ENCODE measurements at regions not wholly inside any gene's neighbourhood (a gene's known extent, or its start where the extent isn't known, plus 50 kb on each side); places are given as distances from the start of the nearest gene placed in this dataset.
"Not testable (repeated sequence)": the region's sequence is repeated elsewhere in the genome, so short reads cannot be mapped to it uniquely, and the experiment has no call there.

GRCh38 chr16:51289336-51289735 is 138.3 kb upstream of the SALL1 start:
- Histone ChIP-seq H3K4me3 (no peak overlapping the region), H3K27ac (no peak overlapping the region)

DNA sequence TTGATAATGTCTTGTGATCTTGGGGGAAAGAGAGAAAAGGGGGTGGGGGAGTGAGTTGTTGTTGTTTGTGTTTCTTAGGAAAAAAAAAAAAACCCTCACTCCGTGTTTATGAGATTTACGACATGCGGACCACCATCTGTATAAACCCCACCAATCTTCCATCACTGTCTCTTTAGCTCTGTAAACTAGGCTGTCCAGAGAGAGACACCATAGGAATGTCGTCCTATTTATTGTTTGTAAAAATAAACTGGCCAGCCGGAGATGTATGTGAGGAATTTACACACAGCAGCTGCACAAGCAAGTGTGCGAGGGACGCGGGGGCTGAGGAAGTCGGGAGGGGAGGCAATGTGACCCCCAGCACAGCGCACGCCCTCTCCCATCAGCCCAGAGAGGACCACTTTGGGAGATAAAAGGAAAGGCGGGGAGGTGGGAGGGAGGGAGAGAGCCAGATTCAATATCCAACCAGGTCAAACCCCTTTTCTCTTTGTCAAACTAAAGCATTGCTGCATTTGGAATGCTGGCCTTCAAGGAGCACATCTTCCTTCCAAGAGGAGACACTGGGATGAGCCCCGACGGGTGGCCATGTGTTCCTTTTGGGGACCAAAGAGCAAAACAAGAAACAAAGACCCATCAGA is 136.2 kb upstream of the SALL1 start:
- no peak overlapping the region for H3K4me3 ChIP-seq
- H3K27ac ChIP-seq, result no peak overlapping the region

- H3K27ac ChIP-seq, result no peak overlapping the region
- no peak overlapping the region for H3K4me3 ChIP-seq
Measured at GRCh38 chr16:51286272-51286671, 135.2 kb upstream of the SALL1 start.

DNA sequence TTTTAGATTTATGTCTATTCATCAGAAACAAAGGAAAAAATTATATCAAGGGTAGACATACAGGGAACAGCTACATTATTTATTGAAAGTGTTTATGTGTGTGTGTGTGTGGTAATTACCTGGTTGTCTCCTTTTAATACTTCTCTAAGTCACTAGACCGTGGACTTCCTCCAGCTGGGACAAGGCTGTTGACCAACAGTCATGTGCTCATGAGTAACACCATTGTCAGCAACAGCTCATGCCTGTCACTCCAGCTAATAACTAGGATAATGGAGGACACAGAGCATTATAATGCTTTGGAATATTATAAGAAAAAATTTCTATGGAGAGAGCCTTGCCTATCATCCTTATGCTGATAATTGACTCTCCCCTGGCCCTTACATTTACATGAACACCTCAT is 125.3 kb upstream of the SALL1 start:
- no peak overlapping the region for H3K4me3 ChIP-seq
- H3K27ac ChIP-seq, result no peak overlapping the region

DNA sequence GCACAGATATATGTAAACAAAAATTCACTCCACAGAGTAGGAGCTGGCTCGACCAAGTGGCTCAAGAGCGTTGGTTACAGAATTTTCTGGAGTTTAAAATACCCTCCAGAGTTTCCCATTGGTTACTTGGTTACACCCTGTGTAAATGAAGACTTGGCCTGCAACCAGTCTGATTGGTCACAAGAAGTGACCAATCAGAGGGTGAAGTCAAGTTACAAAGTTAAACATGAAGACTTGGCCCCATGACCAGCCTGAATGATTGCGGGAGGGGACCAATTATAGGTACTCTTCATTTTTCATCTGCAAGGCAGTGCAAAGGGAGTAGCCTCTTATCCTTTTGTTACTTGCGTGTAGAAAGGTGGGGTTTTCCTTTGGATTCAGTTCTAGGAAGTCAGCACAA is 121.3 kb upstream of the SALL1 start:
- H3K27ac ChIP-seq, result no peak overlapping the region
- no peak overlapping the region for H3K4me3 ChIP-seq

DNA sequence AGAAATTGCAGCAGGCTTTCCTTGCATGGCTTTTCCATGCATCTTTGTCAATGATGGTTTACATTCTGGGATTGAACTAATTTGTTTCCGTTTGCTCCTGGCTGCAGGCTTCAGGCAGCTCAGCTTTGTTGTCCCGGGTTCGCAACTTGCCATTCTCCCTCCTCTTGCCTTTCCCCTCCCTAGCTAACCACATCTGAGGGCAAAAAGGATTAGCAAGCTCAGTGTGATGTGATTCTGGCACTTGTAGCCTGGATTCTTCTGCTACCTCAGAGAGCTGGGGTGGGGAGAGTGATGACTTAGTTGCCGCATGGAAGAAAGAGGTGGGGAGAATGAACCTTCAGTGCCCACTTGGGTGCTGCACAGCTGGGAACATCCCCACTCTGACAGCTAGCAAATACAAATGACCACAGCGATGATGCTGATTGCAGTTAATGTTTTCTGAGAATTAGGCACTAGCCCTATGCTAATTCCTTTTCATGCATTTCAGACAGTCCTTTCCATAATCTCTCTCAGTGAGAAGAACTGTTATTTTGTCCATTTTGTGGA is 120.2 kb upstream of the SALL1 start:
- no peak overlapping the region for H3K27ac ChIP-seq
- no peak overlapping the region for H3K4me3 ChIP-seq

DNA sequence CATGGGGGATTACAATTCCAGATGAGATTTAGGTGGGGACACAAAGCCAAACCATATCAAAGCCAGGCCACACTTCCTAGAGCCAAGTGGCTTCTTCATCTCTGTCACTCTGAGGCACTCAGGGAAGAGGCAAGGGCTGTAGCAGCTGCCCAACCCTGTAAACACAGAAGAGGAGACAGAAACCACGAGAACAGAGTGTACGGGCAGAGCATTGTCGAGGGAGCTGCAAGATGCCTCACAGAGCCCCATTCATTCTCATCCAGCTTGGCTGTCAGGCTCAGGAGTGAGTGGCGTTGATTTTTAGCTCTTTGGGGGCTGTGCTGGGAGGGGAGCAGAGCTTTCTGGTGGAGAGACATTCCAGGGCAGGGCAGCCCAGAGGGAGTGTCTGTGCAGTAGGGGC is 117.2 kb upstream of the SALL1 start:
- no peak overlapping the region for H3K4me3 ChIP-seq

DNA sequence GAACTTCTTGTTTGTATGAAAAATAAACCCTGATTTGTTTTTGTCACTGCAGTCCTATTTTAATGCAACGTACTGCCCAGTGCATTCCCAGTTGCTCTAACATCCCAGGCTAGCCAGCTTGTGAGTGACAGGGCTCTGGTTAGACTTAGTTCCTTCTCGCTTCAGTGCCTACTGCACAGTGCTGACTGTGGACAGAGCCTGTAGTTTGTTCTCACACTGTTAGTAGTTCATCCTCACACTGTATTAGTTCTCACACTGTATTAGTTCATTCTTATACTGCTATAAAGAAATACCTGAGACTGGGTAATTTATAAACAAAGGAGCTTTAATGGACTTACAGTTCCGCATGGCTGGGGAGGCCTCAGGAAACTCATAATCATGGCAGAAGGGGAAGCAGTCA is 116.6 kb upstream of the SALL1 start:
- no peak overlapping the region for H3K4me3 ChIP-seq
- no peak overlapping the region for H3K27ac ChIP-seq

More for the DNA sequence above, 117.2 kb upstream of the SALL1 start:
- H3K27ac ChIP-seq, result no peak overlapping the region

DNA sequence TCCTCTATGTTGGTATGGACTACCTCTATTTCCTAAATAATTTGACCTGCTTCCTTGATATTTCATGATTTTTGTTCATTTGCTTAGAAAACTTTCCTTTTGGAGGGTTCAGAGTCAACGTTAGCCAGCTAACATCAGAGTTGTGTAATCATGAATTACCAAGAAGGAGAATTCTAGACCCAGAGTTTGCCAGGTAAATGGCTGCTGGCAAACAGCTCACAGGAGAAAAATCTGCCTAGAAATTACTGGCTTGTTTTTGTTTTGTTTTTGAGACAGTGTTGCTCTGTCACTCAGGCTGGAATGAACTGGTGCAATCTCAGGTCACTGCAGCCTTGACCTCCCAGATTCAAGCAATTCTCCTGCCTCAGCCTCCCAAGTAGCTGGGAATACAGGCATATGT is 111.4 kb upstream of the SALL1 start:
- Histone ChIP-seq H3K27ac (no peak overlapping the region), H3K4me3 (no peak overlapping the region)

GRCh38 chr16:51261919-51262318 is 110.8 kb upstream of the SALL1 start:
- no peak overlapping the region for H3K4me3 ChIP-seq
- H3K27ac ChIP-seq, result no peak overlapping the region

DNA sequence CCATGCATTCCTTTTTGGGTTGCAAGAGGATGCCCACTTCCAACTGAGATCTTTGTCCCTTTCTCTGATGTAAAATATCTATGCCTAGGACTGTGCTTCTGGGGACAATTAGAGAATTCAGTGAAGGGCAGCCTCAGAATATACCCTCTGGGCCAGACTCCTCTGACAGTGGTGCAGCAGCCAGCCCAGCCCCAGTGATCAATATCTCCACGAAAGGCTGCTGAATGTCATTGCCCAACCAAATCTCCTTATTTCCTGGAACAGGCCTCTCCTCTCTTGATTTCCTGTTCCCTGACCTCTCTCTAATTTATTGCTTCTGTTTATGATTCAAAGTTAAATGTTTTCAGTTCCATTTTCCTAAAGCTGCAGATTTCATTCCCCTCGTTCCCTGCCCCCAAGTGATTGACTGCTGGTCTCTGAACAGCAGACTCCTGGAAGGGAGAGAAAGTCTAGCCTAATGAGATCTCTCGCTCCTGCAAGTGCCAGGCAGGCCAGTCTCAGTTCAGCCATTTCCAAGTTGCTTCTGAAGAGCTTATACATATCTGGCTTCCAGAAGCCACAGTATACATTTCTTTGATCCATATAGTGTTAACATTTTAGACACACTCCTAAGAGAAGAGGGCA is 104.4 kb upstream of the SALL1 start:
- H3K27ac ChIP-seq, result no peak overlapping the region
- no peak overlapping the region for H3K4me3 ChIP-seq

DNA sequence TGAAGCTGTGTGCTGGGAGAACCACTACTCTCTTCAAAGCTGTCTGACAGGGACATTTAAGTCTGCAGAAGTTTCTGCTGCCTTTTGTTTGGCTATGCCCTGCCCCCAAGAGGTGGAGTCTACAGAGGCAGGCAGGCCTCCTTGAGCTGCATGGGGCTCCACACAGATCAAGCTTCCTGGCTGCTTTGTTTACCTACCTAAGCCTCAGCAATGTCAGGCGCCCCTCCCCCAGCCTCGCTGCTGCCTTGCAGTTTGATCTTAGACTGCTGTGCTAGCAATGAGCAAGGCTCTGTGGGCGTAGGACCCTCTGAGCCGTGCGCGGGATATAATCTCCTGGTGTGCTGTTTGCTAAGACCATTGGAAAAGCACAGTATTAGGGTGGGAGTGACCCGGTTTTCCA is 103.3 kb upstream of the SALL1 start:
- not testable (repeated sequence) for H3K27ac ChIP-seq, H3K4me3 ChIP-seq

DNA sequence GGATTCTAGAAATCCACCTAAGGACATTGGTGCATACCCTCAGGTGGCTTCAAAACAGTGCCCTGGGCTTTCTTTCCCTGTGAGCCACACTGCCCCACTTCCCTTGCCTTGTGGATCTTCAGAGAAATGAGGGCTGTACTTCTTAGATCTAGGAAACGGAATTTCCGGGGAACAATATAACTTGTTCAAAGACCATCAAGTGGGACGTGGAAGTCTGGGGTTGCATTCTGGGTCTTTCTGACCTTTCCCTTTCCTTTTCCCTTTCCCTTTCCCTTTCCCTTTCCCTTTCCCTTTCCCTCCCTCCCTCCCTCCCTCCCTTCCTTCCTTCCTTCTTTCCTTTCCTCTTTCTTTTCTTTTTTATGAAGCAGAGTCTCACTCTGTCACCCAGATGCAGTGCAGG is 97.1 kb upstream of the SALL1 start:
- Histone ChIP-seq H3K27ac (no peak overlapping the region), H3K4me3 (no peak overlapping the region)

- no peak overlapping the region for H3K27ac ChIP-seq
- H3K4me3 ChIP-seq, result no peak overlapping the region
Measured at GRCh38 chr16:51245658-51245995, 94.6 kb upstream of the SALL1 start.

- no peak overlapping the region for H3K27ac ChIP-seq
- no peak overlapping the region for H3K4me3 ChIP-seq
Measured at GRCh38 chr16:51244887-51245657, 94.0 kb upstream of the SALL1 start.

GRCh38 chr16:51243936-51244436 is 92.9 kb upstream of the SALL1 start:
- H3K27ac ChIP-seq, result no peak overlapping the region

GRCh38 chr16:51242296-51242994 is 91.4 kb upstream of the SALL1 start:
- no peak overlapping the region for H3K27ac ChIP-seq
- H3K4me3 ChIP-seq, result no peak overlapping the region

More at GRCh38 chr16:51243936-51244436, 92.9 kb upstream of the SALL1 start:
- H3K4me3 ChIP-seq, result no peak overlapping the region

GRCh38 chr16:51239196-51239595 is 88.1 kb upstream of the SALL1 start:
- H3K4me3 ChIP-seq, result no peak overlapping the region
- no peak overlapping the region for H3K27ac ChIP-seq

DNA sequence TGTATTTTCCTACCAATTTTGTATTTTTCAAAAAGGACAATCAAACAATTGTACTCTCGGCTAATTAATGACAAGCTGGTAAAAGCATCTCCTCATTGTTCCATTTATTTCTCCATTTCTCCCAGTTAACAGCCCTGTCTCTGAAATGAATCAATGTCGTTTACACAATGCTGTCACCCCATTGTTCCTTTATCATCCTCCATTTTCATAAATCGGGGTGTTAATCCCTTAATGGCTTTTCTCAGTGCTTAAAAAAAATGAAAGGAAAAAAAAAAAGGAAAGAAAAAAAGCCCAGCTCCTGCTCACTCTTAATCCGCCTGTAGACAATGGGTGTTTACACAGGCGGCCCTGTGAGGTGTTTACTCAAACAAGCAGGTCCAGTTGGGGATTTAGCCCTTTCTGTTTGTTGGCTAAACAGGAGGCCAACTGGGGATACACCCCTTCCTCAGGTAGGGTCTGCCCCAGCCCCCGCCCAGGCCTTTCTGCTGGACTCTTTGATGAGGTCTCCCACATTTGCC is 86.8 kb upstream of the SALL1 start:
- H3K27ac ChIP-seq, result no peak overlapping the region
- no peak overlapping the region for H3K4me3 ChIP-seq

GRCh38 chr16:51237207-51237606 is 86.1 kb upstream of the SALL1 start:
- no peak overlapping the region for H3K4me3 ChIP-seq
- H3K27ac ChIP-seq, result no peak overlapping the region
